ENCODE measurements at regions not wholly inside any gene's neighbourhood (a gene's known extent, or its start where the extent isn't known, plus 50 kb on each side); places are given as distances from the start of the nearest gene placed in this dataset.
"Not testable (repeated sequence)": the region's sequence is repeated elsewhere in the genome, so short reads cannot be mapped to it uniquely, and the experiment has no call there.

GRCh38 chr3:194880940-194881925 lies 195.6 kb downstream of the FAM43A start:
- 0 out of 2 replicates have a peak, but pooled peaks cover 4% of the 10 kb centered on the region for H3K27me3 ChIP-seq (ENCODE audit: insufficient read depth, low read length)
- no peak overlapping the region for H3K27ac ChIP-seq (ENCODE audit: low read depth, low read length)
- peaks cover 4% of the 10 kb centered on the region for H3K4me1 ChIP-seq (ENCODE audit: control insufficient read depth, insufficient read depth, low read length, unreplicated experiment)
- H3K4me3 ChIP-seq (ENCODE audit: low read depth, low read length): no peak overlapping the region
- H2AFZ ChIP-seq (ENCODE audit: low read length, unreplicated experiment): no peak overlapping the region
- no peaks in the 10 kb centered on the region for H3K79me2 ChIP-seq (ENCODE audit: control insufficient read depth, insufficient read depth, low read length, unreplicated experiment)
- H3K36me3 ChIP-seq (ENCODE audit: insufficient read depth, low read length): no peaks in the 10 kb centered on the region

GRCh38 chr3:194884649-194885315 lies 199.1 kb downstream of the FAM43A start:
- 0 out of 2 replicates have a peak, but pooled peaks cover 4% of the 10 kb centered on the region for H3K27me3 ChIP-seq (ENCODE audit: insufficient read depth, low read length)
- H2AFZ ChIP-seq (ENCODE audit: low read length, unreplicated experiment): no peak overlapping the region
- H3K4me1 ChIP-seq (ENCODE audit: control insufficient read depth, insufficient read depth, low read length, unreplicated experiment): peaks cover under 1% of the 10 kb centered on the region
- H3K79me2 ChIP-seq (ENCODE audit: control insufficient read depth, insufficient read depth, low read length, unreplicated experiment): no peaks in the 10 kb centered on the region
- H3K36me3 ChIP-seq (ENCODE audit: insufficient read depth, low read length): no peaks in the 10 kb centered on the region
- no peak overlapping the region for H3K4me3 ChIP-seq (ENCODE audit: low read depth, low read length)
- no peak overlapping the region for H3K27ac ChIP-seq (ENCODE audit: low read depth, low read length)

GRCh38 chr3:194885766-194886165 lies 200.1 kb downstream of the FAM43A start:
- no peak overlapping the region for H2AFZ ChIP-seq (ENCODE audit: low read length, unreplicated experiment)
- H3K27me3 ChIP-seq (ENCODE audit: insufficient read depth, low read length): 0 out of 2 replicates have a peak, but pooled peaks cover 4% of the 10 kb centered on the region
- H3K4me1 ChIP-seq (ENCODE audit: control insufficient read depth, insufficient read depth, low read length, unreplicated experiment): no peaks in the 10 kb centered on the region
- no peak overlapping the region for H3K27ac ChIP-seq (ENCODE audit: low read depth, low read length)
- no peaks in the 10 kb centered on the region for H3K79me2 ChIP-seq (ENCODE audit: control insufficient read depth, insufficient read depth, low read length, unreplicated experiment)
- H3K4me3 ChIP-seq (ENCODE audit: low read depth, low read length): no peak overlapping the region
- H3K36me3 ChIP-seq (ENCODE audit: insufficient read depth, low read length): no peaks in the 10 kb centered on the region

GRCh38 chr3:194886836-194887235 lies 201.2 kb downstream of the FAM43A start:
- 0 out of 2 replicates have a peak, but pooled peaks cover 3% of the 10 kb centered on the region for H3K27me3 ChIP-seq (ENCODE audit: insufficient read depth, low read length)
- H3K36me3 ChIP-seq (ENCODE audit: insufficient read depth, low read length): no peaks in the 10 kb centered on the region
- no peak overlapping the region for H3K27ac ChIP-seq (ENCODE audit: low read depth, low read length)
- no peaks in the 10 kb centered on the region for H3K4me1 ChIP-seq (ENCODE audit: control insufficient read depth, insufficient read depth, low read length, unreplicated experiment)
- no peaks in the 10 kb centered on the region for H3K79me2 ChIP-seq (ENCODE audit: control insufficient read depth, insufficient read depth, low read length, unreplicated experiment)
- H3K4me3 ChIP-seq (ENCODE audit: low read depth, low read length): no peak overlapping the region
- H2AFZ ChIP-seq (ENCODE audit: low read length, unreplicated experiment): no peak overlapping the region

GRCh38 chr3:194888062-194888461 lies 202.4 kb downstream of the FAM43A start:
- not testable (repeated sequence) for H3K4me3 ChIP-seq (ENCODE audit: low read depth, low read length); H3K27me3 ChIP-seq (ENCODE audit: insufficient read depth, low read length); H2AFZ ChIP-seq (ENCODE audit: low read length, unreplicated experiment); H3K27ac ChIP-seq (ENCODE audit: low read depth, low read length); H3K36me3 ChIP-seq (ENCODE audit: insufficient read depth, low read length); H3K4me1 ChIP-seq (ENCODE audit: control insufficient read depth, insufficient read depth, low read length, unreplicated experiment); H3K79me2 ChIP-seq (ENCODE audit: control insufficient read depth, insufficient read depth, low read length, unreplicated experiment)

- Histone ChIP-seq H3K4me1 (ENCODE audit: control insufficient read depth, insufficient read depth, low read length, unreplicated experiment) (no peaks in the 10 kb centered on the region), H3K4me3 (ENCODE audit: low read depth, low read length) (no peak overlapping the region), H3K27me3 (ENCODE audit: insufficient read depth, low read length) (no peaks in the 10 kb centered on the region), H3K79me2 (ENCODE audit: control insufficient read depth, insufficient read depth, low read length, unreplicated experiment) (no peaks in the 10 kb centered on the region), H3K36me3 (ENCODE audit: insufficient read depth, low read length) (no peaks in the 10 kb centered on the region), H2AFZ (ENCODE audit: low read length, unreplicated experiment) (no peak overlapping the region), H3K27ac (ENCODE audit: low read depth, low read length) (no peak overlapping the region)
Observed at GRCh38 chr3:194888916-194889315, 203.2 kb downstream of the FAM43A start.

GRCh38 chr3:194890091-194890490 lies 204.4 kb downstream of the FAM43A start:
- no peaks in the 10 kb centered on the region for H3K79me2 ChIP-seq (ENCODE audit: control insufficient read depth, insufficient read depth, low read length, unreplicated experiment)
- H3K4me3 ChIP-seq (ENCODE audit: low read depth, low read length): no peak overlapping the region
- no peaks in the 10 kb centered on the region for H3K36me3 ChIP-seq (ENCODE audit: insufficient read depth, low read length)
- H3K4me1 ChIP-seq (ENCODE audit: control insufficient read depth, insufficient read depth, low read length, unreplicated experiment): no peaks in the 10 kb centered on the region
- no peak overlapping the region for H2AFZ ChIP-seq (ENCODE audit: low read length, unreplicated experiment)
- no peak overlapping the region for H3K27ac ChIP-seq (ENCODE audit: low read depth, low read length)
- no peaks in the 10 kb centered on the region for H3K27me3 ChIP-seq (ENCODE audit: insufficient read depth, low read length)

- no peaks in the 10 kb centered on the region for H3K79me2 ChIP-seq (ENCODE audit: control insufficient read depth, insufficient read depth, low read length, unreplicated experiment)
- no peak overlapping the region for H3K27ac ChIP-seq (ENCODE audit: low read depth, low read length)
- peaks cover 13% of the 10 kb centered on the region for H3K27me3 ChIP-seq (ENCODE audit: insufficient read depth, low read length)
- no peaks in the 10 kb centered on the region for H3K36me3 ChIP-seq (ENCODE audit: insufficient read depth, low read length)
- no peak overlapping the region for H3K4me3 ChIP-seq (ENCODE audit: low read depth, low read length)
- no peak overlapping the region for H2AFZ ChIP-seq (ENCODE audit: low read length, unreplicated experiment)
- H3K4me1 ChIP-seq (ENCODE audit: control insufficient read depth, insufficient read depth, low read length, unreplicated experiment): no peaks in the 10 kb centered on the region
Observed at GRCh38 chr3:194893121-194893987, 207.7 kb downstream of the FAM43A start.

- Histone ChIP-seq H3K79me2 (ENCODE audit: control insufficient read depth, insufficient read depth, low read length, unreplicated experiment) (no peaks in the 10 kb centered on the region), H3K27me3 (ENCODE audit: insufficient read depth, low read length) (peaks cover 17% of the 10 kb centered on the region), H3K4me1 (ENCODE audit: control insufficient read depth, insufficient read depth, low read length, unreplicated experiment) (no peaks in the 10 kb centered on the region), H2AFZ (ENCODE audit: low read length, unreplicated experiment) (no peak overlapping the region), H3K27ac (ENCODE audit: low read depth, low read length) (no peak overlapping the region), H3K4me3 (ENCODE audit: low read depth, low read length) (no peak overlapping the region), H3K36me3 (ENCODE audit: insufficient read depth, low read length) (no peaks in the 10 kb centered on the region)
Observed at GRCh38 chr3:194894538-194894937, 208.9 kb downstream of the FAM43A start.

- H3K79me2 ChIP-seq (ENCODE audit: control insufficient read depth, insufficient read depth, low read length, unreplicated experiment): no peaks in the 10 kb centered on the region
- no peaks in the 10 kb centered on the region for H3K4me1 ChIP-seq (ENCODE audit: control insufficient read depth, insufficient read depth, low read length, unreplicated experiment)
- H3K27me3 ChIP-seq (ENCODE audit: insufficient read depth, low read length): peaks cover 31% of the 10 kb centered on the region
- H2AFZ ChIP-seq (ENCODE audit: low read length, unreplicated experiment): no peak overlapping the region
- no peaks in the 10 kb centered on the region for H3K36me3 ChIP-seq (ENCODE audit: insufficient read depth, low read length)
- no peak overlapping the region for H3K27ac ChIP-seq (ENCODE audit: low read depth, low read length)
- no peak overlapping the region for H3K4me3 ChIP-seq (ENCODE audit: low read depth, low read length)
Observed at GRCh38 chr3:194900854-194901522, 215.3 kb downstream of the FAM43A start.
